ENCODE measurements at regions not wholly inside any gene's neighbourhood (a gene's known extent, or its start where the extent isn't known, plus 50 kb on each side); places are given as distances from the start of the nearest gene placed in this dataset.

DNA sequence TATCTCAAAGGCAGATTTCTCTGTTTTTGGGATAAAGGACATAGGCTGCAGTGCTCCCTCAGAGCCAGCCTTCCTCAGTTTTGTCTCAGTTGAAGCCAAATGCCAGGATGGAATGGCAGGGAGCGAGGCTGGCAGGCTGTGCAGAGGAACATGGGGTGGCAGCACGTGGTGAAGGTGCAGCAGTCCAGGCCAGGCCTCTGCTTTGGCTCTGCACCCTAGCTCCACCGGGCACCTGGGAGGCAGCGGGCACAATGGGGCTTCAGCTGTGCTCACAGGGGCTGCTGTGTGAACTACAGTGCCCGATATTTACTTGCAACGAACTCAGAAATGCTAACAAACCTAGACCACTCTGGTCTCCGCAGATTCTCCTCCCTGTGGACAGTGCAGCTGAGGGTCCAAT lies 319.6 kb downstream of the ZNF326 start:
- no peak for TF ChIP-seq POLR2AphosphoS5 (IDR thresholded peaks at IDR 0.05; ENCODE audit: low read depth)
- TF ChIP-seq EZH2 (IDR thresholded peaks at IDR 0.05; ENCODE audit: low read depth, unreplicated experiment) = no peak
- TF ChIP-seq, protein P1, sequence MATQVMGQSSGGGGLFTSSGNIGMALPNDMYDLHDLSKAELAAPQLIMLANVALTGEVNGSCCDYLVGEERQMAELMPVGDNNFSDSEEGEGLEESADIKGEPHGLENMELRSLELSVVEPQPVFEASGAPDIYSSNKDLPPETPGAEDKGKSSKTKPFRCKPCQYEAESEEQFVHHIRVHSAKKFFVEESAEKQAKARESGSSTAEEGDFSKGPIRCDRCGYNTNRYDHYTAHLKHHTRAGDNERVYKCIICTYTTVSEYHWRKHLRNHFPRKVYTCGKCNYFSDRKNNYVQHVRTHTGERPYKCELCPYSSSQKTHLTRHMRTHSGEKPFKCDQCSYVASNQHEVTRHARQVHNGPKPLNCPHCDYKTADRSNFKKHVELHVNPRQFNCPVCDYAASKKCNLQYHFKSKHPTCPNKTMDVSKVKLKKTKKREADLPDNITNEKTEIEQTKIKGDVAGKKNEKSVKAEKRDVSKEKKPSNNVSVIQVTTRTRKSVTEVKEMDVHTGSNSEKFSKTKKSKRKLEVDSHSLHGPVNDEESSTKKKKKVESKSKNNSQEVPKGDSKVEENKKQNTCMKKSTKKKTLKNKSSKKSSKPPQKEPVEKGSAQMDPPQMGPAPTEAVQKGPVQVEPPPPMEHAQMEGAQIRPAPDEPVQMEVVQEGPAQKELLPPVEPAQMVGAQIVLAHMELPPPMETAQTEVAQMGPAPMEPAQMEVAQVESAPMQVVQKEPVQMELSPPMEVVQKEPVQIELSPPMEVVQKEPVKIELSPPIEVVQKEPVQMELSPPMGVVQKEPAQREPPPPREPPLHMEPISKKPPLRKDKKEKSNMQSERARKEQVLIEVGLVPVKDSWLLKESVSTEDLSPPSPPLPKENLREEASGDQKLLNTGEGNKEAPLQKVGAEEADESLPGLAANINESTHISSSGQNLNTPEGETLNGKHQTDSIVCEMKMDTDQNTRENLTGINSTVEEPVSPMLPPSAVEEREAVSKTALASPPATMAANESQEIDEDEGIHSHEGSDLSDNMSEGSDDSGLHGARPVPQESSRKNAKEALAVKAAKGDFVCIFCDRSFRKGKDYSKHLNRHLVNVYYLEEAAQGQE (IDR thresholded peaks at IDR 0.05; ENCODE audit: unreplicated experiment) = no peak
- TF ChIP-seq, protein P2, sequence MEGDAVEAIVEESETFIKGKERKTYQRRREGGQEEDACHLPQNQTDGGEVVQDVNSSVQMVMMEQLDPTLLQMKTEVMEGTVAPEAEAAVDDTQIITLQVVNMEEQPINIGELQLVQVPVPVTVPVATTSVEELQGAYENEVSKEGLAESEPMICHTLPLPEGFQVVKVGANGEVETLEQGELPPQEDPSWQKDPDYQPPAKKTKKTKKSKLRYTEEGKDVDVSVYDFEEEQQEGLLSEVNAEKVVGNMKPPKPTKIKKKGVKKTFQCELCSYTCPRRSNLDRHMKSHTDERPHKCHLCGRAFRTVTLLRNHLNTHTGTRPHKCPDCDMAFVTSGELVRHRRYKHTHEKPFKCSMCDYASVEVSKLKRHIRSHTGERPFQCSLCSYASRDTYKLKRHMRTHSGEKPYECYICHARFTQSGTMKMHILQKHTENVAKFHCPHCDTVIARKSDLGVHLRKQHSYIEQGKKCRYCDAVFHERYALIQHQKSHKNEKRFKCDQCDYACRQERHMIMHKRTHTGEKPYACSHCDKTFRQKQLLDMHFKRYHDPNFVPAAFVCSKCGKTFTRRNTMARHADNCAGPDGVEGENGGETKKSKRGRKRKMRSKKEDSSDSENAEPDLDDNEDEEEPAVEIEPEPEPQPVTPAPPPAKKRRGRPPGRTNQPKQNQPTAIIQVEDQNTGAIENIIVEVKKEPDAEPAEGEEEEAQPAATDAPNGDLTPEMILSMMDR (conservative IDR thresholded peaks at IDR 0.05; ENCODE audit: low read depth in 2 of 2) = no peak
- no peak for TF ChIP-seq EZH2phosphoT487 (IDR thresholded peaks at IDR 0.05; ENCODE audit: unreplicated experiment)

Measured in GM23338 (cell line).